ENCODE measurements at regions not wholly inside any gene's neighbourhood (a gene's known extent, or its start where the extent isn't known, plus 50 kb on each side); places are given as distances from the start of the nearest gene placed in this dataset.

DNA sequence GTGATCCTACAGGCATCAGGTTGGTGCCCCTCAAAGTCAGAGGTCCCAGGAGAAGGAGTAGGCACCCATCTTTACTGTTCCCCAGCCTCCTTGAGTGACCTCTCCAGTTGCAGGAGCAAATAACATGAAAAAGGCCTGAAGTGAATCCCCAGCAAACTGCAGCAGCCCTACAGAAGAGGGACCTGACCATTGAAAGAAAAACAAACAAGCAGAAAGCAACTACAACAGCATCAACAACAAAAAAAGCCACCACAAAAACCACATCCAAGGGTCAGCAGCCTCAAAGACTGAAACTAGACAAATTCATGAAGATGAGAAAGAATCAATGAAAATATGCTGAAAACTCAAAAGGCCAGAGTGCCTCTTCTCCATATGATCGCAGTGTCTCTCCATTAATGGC is 128.7 kb downstream of the ANKRD50 start:
- TF ChIP-seq EZH2phosphoT487 (IDR thresholded peaks at IDR 0.05; ENCODE audit: insufficient read depth, low read depth) (no peak), EZH2 (IDR thresholded peaks at IDR 0.05; ENCODE audit: insufficient read depth, poor library complexity, severe bottlenecking) (no peak)
